Stimulated activated effector memory CD8-positive, alpha-beta T cell treated with anti-CD3 and anti-CD28 coated beads, Interleukin-12 subunit alpha, Interleukin-12 subunit beta, amount 100 ng/mL, for 72 hours (primary cell): ENCODE measurements at regions not wholly inside any gene's neighbourhood (a gene's known extent, or its start where the extent isn't known, plus 50 kb on each side); places are given as distances from the start of the nearest gene placed in this dataset.
"Not testable (repeated sequence)": the region's sequence is repeated elsewhere in the genome, so short reads cannot be mapped to it uniquely, and the experiment has no call there.

Experiments
- ATAC-seq: fragments of 150-1000 bp; cut with Tn5 transposase; 2 replicates; pipeline ENCODE4 v1.10.0; 2021
- DNase-seq, 2 donors: peaks; one replicate each; pipeline ENCODE4 v3.0.0; 2021 to 2022; ENCODE audit warnings: low spot score in 2 of 2
- H3K27ac Mint-ChIP-seq: one replicate; pipeline ENCODE4 v1.8.0; 2022; ENCODE audit warnings: mild to moderate bottlenecking, mixed read lengths
- H3K36me3 Mint-ChIP-seq: one replicate; pipeline ENCODE4 v1.8.0; 2022; ENCODE audit warnings: mild to moderate bottlenecking, mixed read lengths
- H3K4me1 Mint-ChIP-seq: one replicate; pipeline ENCODE4 v1.8.0; 2022; ENCODE audit warnings: mixed read lengths
- H3K4me3 Mint-ChIP-seq: one replicate; pipeline ENCODE4 v1.8.0; 2022; ENCODE audit warnings: mild to moderate bottlenecking, mixed read lengths
- H3K9me3 Mint-ChIP-seq: one replicate; pipeline ENCODE4 v1.8.0; 2022; ENCODE audit warnings: mixed read lengths

GRCh38 chr10:36030516-36030915 lies 388.4 kb upstream of the FZD8 start:
- H3K9me3 Mint-ChIP-seq: peaks cover 16% of the 10 kb centered on the region
- DNase-seq (no peak), ATAC-seq (no peak)
- no peaks in the 10 kb centered on the region for H3K36me3 Mint-ChIP-seq
- no peaks in the 10 kb centered on the region for H3K4me1 Mint-ChIP-seq
- H3K4me3 Mint-ChIP-seq: no peak overlapping the region
- H3K27ac Mint-ChIP-seq: no peak overlapping the region

- DNase-seq (no peak), ATAC-seq (no peak)
- no peaks in the 10 kb centered on the region for H3K36me3 Mint-ChIP-seq
- H3K4me1 Mint-ChIP-seq: no peaks in the 10 kb centered on the region
- H3K27ac Mint-ChIP-seq: no peak overlapping the region
- peaks cover 14% of the 10 kb centered on the region for H3K9me3 Mint-ChIP-seq
- no peak overlapping the region for H3K4me3 Mint-ChIP-seq
Observed at GRCh38 chr10:36026656-36027390, 384.7 kb upstream of the FZD8 start.

GRCh38 chr10:36026081-36026480 lies 384.0 kb upstream of the FZD8 start:
- ATAC-seq (no peak), DNase-seq (no peak)
- H3K4me3 Mint-ChIP-seq: no peak overlapping the region
- H3K27ac Mint-ChIP-seq: no peak overlapping the region
- no peaks in the 10 kb centered on the region for H3K4me1 Mint-ChIP-seq
- H3K9me3 Mint-ChIP-seq: peaks cover 14% of the 10 kb centered on the region
- H3K36me3 Mint-ChIP-seq: no peaks in the 10 kb centered on the region

- peak; percentile 33 for ATAC-seq
- Mint-ChIP-seq H3K4me3 (no peak overlapping the region), H3K27ac (no peak overlapping the region), H3K9me3 (peaks cover 16% of the 10 kb centered on the region), H3K4me1 (no peaks in the 10 kb centered on the region), H3K36me3 (no peaks in the 10 kb centered on the region)
- DNase-seq: no peak
Observed at GRCh38 chr10:36023939-36024338, 381.8 kb upstream of the FZD8 start.

GRCh38 chr10:36021096-36021495 lies 379.0 kb upstream of the FZD8 start:
- Mint-ChIP-seq H3K27ac (no peak overlapping the region), H3K4me1 (no peaks in the 10 kb centered on the region), H3K9me3 (peaks cover 8% of the 10 kb centered on the region), H3K36me3 (no peaks in the 10 kb centered on the region), H3K4me3 (no peak overlapping the region)
- ATAC-seq (no peak), DNase-seq (no peak)

GRCh38 chr10:36019749-36020148 lies 377.7 kb upstream of the FZD8 start:
- no peak for ATAC-seq
- Mint-ChIP-seq H3K4me1 (no peaks in the 10 kb centered on the region), H3K9me3 (peaks cover 7% of the 10 kb centered on the region), H3K27ac (no peak overlapping the region), H3K4me3 (no peak overlapping the region), H3K36me3 (no peaks in the 10 kb centered on the region)
- no peak for DNase-seq

GRCh38 chr10:36018996-36019395 lies 376.9 kb upstream of the FZD8 start:
- Mint-ChIP-seq H3K27ac (no peak overlapping the region), H3K36me3 (no peaks in the 10 kb centered on the region), H3K4me1 (no peaks in the 10 kb centered on the region), H3K9me3 (peaks cover 7% of the 10 kb centered on the region), H3K4me3 (no peak overlapping the region)
- no peak for ATAC-seq
- DNase-seq: no peak

GRCh38 chr10:36017137-36017536 lies 375.0 kb upstream of the FZD8 start:
- DNase-seq (no peak), ATAC-seq (no peak)
- Mint-ChIP-seq H3K27ac (no peak overlapping the region), H3K4me1 (no peaks in the 10 kb centered on the region), H3K9me3 (peaks cover 8% of the 10 kb centered on the region), H3K36me3 (no peaks in the 10 kb centered on the region), H3K4me3 (no peak overlapping the region)

GRCh38 chr10:36007369-36007768 lies 365.3 kb upstream of the FZD8 start:
- DNase-seq: no peak
- Mint-ChIP-seq H3K4me1 (no peaks in the 10 kb centered on the region), H3K36me3 (no peaks in the 10 kb centered on the region), H3K9me3 (peaks cover 14% of the 10 kb centered on the region), H3K4me3 (no peak overlapping the region), H3K27ac (no peak overlapping the region)
- ATAC-seq: no peak

GRCh38 chr10:36003688-36004087 lies 361.6 kb upstream of the FZD8 start:
- Mint-ChIP-seq H3K27ac (no peak overlapping the region), H3K9me3 (peaks cover 16% of the 10 kb centered on the region), H3K4me3 (no peak overlapping the region), H3K36me3 (no peaks in the 10 kb centered on the region), H3K4me1 (no peaks in the 10 kb centered on the region)
- no peak for DNase-seq
- peak; percentile 43 for ATAC-seq

GRCh38 chr10:36003031-36003600 lies 361.0 kb upstream of the FZD8 start:
- H3K36me3 Mint-ChIP-seq: no peaks in the 10 kb centered on the region
- ATAC-seq (no peak), DNase-seq (no peak)
- no peaks in the 10 kb centered on the region for H3K4me1 Mint-ChIP-seq
- H3K4me3 Mint-ChIP-seq: no peak overlapping the region
- H3K9me3 Mint-ChIP-seq: peaks cover 17% of the 10 kb centered on the region
- H3K27ac Mint-ChIP-seq: no peak overlapping the region

GRCh38 chr10:36002445-36002844 lies 360.3 kb upstream of the FZD8 start:
- DNase-seq (no peak), ATAC-seq (no peak)
- no peak overlapping the region for H3K27ac Mint-ChIP-seq
- H3K4me3 Mint-ChIP-seq: no peak overlapping the region
- peaks cover 14% of the 10 kb centered on the region for H3K9me3 Mint-ChIP-seq
- H3K36me3 Mint-ChIP-seq: no peaks in the 10 kb centered on the region
- no peaks in the 10 kb centered on the region for H3K4me1 Mint-ChIP-seq

- H3K4me1 Mint-ChIP-seq, DNase-seq, H3K36me3 Mint-ChIP-seq, H3K4me3 Mint-ChIP-seq, ATAC-seq, H3K27ac Mint-ChIP-seq: not testable (repeated sequence)
- peaks cover 13% of the 10 kb centered on the region for H3K9me3 Mint-ChIP-seq
Observed at GRCh38 chr10:36000754-36001153, 358.7 kb upstream of the FZD8 start.

GRCh38 chr10:35998026-35998425 lies 355.9 kb upstream of the FZD8 start:
- Mint-ChIP-seq H3K4me1 (no peaks in the 10 kb centered on the region), H3K9me3 (peaks cover 8% of the 10 kb centered on the region), H3K27ac (no peak overlapping the region), H3K36me3 (no peaks in the 10 kb centered on the region), H3K4me3 (no peak overlapping the region)
- DNase-seq: no peak
- no peak for ATAC-seq

GRCh38 chr10:35995485-35995884 lies 353.4 kb upstream of the FZD8 start:
- DNase-seq (no peak), ATAC-seq (no peak)
- Mint-ChIP-seq H3K4me1 (no peaks in the 10 kb centered on the region), H3K27ac (no peak overlapping the region), H3K4me3 (no peak overlapping the region), H3K9me3 (peaks cover 4% of the 10 kb centered on the region), H3K36me3 (no peaks in the 10 kb centered on the region)
